ENCODE measurements at regions not wholly inside any gene's neighbourhood (a gene's known extent, or its start where the extent isn't known, plus 50 kb on each side); places are given as distances from the start of the nearest gene placed in this dataset.

DNA sequence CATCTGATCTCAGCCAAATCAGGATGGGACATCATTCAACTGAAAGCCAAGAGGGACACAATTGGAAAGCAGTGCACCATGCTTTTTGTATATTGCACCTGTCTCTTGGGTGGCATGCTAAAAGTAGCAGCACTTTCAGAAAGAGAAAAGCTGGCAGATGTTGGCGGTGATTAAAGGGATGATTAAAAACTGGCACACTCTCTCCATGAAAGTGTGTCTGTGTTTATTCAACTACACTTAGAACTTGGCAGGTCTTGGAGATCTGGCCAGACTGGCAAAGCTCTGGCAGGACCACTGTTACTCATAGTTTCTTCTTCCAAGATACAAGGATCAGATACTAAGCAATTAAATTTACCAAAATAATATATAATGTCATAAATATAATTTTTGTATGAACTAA, 112.9 kb upstream of the ELAVL2 start:
- TF ChIP-seq GABPA (IDR thresholded peaks at IDR 0.05; ENCODE audit: low read depth) (no peak), SPI1 (IDR thresholded peaks at IDR 0.05; ENCODE audit: borderline replicate concordance, low read depth) (no peak), POLR2AphosphoS5 (IDR thresholded peaks at IDR 0.05; ENCODE audit: low read depth) (no peak)
- TF ChIP-seq, protein P1, sequence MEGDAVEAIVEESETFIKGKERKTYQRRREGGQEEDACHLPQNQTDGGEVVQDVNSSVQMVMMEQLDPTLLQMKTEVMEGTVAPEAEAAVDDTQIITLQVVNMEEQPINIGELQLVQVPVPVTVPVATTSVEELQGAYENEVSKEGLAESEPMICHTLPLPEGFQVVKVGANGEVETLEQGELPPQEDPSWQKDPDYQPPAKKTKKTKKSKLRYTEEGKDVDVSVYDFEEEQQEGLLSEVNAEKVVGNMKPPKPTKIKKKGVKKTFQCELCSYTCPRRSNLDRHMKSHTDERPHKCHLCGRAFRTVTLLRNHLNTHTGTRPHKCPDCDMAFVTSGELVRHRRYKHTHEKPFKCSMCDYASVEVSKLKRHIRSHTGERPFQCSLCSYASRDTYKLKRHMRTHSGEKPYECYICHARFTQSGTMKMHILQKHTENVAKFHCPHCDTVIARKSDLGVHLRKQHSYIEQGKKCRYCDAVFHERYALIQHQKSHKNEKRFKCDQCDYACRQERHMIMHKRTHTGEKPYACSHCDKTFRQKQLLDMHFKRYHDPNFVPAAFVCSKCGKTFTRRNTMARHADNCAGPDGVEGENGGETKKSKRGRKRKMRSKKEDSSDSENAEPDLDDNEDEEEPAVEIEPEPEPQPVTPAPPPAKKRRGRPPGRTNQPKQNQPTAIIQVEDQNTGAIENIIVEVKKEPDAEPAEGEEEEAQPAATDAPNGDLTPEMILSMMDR (IDR thresholded peaks at IDR 0.05; ENCODE audit: insufficient read depth, low read length): no peak
- TF ChIP-seq, protein P2, sequence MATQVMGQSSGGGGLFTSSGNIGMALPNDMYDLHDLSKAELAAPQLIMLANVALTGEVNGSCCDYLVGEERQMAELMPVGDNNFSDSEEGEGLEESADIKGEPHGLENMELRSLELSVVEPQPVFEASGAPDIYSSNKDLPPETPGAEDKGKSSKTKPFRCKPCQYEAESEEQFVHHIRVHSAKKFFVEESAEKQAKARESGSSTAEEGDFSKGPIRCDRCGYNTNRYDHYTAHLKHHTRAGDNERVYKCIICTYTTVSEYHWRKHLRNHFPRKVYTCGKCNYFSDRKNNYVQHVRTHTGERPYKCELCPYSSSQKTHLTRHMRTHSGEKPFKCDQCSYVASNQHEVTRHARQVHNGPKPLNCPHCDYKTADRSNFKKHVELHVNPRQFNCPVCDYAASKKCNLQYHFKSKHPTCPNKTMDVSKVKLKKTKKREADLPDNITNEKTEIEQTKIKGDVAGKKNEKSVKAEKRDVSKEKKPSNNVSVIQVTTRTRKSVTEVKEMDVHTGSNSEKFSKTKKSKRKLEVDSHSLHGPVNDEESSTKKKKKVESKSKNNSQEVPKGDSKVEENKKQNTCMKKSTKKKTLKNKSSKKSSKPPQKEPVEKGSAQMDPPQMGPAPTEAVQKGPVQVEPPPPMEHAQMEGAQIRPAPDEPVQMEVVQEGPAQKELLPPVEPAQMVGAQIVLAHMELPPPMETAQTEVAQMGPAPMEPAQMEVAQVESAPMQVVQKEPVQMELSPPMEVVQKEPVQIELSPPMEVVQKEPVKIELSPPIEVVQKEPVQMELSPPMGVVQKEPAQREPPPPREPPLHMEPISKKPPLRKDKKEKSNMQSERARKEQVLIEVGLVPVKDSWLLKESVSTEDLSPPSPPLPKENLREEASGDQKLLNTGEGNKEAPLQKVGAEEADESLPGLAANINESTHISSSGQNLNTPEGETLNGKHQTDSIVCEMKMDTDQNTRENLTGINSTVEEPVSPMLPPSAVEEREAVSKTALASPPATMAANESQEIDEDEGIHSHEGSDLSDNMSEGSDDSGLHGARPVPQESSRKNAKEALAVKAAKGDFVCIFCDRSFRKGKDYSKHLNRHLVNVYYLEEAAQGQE (IDR thresholded peaks at IDR 0.05; ENCODE audit: insufficient replicate concordance, low read depth): no peak
- no peak overlapping the region for H3K27ac ChIP-seq (replicated peaks)
- no peak for DNase-seq (ENCODE audit: low read depth in 1 of 2, low spot score in 1 of 2)
- no peak overlapping the region for H3K4me3 ChIP-seq (replicated peaks; ENCODE audit: insufficient read depth, low read length)
- no peaks in the 10 kb centered on the region for H3K27me3 ChIP-seq (ENCODE audit: insufficient read depth, poor library complexity, severe bottlenecking)

DNA sequence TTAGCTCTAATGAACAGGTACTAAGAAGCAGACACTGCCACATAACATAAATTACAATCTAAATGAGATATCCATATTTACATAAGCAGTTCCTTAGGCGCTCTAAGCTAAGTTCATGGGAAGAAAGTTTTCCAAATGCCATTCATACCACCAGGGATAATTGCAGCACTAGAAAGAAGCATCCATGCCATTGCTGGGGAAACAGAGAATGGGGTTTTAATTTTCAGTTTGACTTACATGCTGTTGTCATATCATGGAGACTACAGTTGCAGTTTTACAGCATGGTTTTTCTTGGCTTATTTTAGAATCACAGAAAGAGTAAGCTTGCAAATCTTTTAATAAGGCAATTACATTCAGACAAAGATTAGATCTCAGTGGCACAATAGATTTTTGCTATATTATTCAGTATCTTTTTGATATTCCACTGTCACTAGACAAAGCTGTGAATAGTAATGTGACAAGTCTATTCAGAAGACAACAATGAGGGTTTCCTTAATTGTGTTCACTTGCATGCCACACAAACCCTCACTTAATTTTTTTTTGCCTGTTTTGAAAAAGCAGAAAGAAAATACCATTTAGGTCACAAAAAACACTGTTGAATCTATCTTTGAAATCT, 108.4 kb upstream of the ELAVL2 start:
- no peak overlapping the region for H3K4me3 ChIP-seq (replicated peaks; ENCODE audit: insufficient read depth, low read length)
- no peaks in the 10 kb centered on the region for H3K27me3 ChIP-seq (ENCODE audit: insufficient read depth, poor library complexity, severe bottlenecking)
- DNase-seq (ENCODE audit: low read depth in 1 of 2, low spot score in 1 of 2): no peak
- TF ChIP-seq SPI1 (IDR thresholded peaks at IDR 0.05; ENCODE audit: borderline replicate concordance, low read depth): no peak
- TF ChIP-seq POLR2AphosphoS5 (IDR thresholded peaks at IDR 0.05; ENCODE audit: low read depth): no peak
- no peak for TF ChIP-seq GABPA (IDR thresholded peaks at IDR 0.05; ENCODE audit: low read depth)
- TF ChIP-seq, protein P1 (IDR thresholded peaks at IDR 0.05; ENCODE audit: insufficient read depth, low read length): no peak
- TF ChIP-seq, protein P2 (IDR thresholded peaks at IDR 0.05; ENCODE audit: insufficient replicate concordance, low read depth): no peak
- no peak overlapping the region for H3K27ac ChIP-seq (replicated peaks)

DNA sequence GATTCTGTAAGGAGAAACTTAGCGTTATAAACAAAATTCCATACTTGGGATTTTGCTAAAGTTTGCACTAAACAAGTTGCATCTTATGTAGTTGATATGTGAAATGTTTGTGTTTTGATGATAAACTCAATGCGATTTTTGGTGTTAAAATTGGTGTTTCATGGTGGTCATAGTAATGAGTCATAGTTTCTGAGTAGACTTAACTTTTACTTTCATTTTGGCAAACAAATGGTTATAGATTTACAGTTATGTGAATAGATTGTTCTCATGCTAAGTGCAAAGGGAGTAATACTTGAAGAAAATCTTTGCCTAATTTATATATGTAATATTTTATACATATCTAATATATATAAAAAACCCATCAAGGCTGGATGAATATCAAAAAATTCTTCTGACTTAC, 107.3 kb upstream of the ELAVL2 start:
- no peak for DNase-seq (ENCODE audit: low read depth in 1 of 2, low spot score in 1 of 2)
- TF ChIP-seq, protein P2 (IDR thresholded peaks at IDR 0.05; ENCODE audit: insufficient replicate concordance, low read depth): no peak
- no peak for TF ChIP-seq GABPA (IDR thresholded peaks at IDR 0.05; ENCODE audit: low read depth)
- TF ChIP-seq SPI1 (IDR thresholded peaks at IDR 0.05; ENCODE audit: borderline replicate concordance, low read depth): no peak
- TF ChIP-seq POLR2AphosphoS5 (IDR thresholded peaks at IDR 0.05; ENCODE audit: low read depth): no peak
- TF ChIP-seq, protein P1 (IDR thresholded peaks at IDR 0.05; ENCODE audit: insufficient read depth, low read length): no peak
- no peak overlapping the region for H3K27ac ChIP-seq (replicated peaks)
- no peaks in the 10 kb centered on the region for H3K27me3 ChIP-seq (ENCODE audit: insufficient read depth, poor library complexity, severe bottlenecking)
- H3K4me3 ChIP-seq (replicated peaks; ENCODE audit: insufficient read depth, low read length): no peak overlapping the region

Measured in HL-60 (cell line).